ENCODE measurements at regions not wholly inside any gene's neighbourhood (a gene's known extent, or its start where the extent isn't known, plus 50 kb on each side); places are given as distances from the start of the nearest gene placed in this dataset.

DNA sequence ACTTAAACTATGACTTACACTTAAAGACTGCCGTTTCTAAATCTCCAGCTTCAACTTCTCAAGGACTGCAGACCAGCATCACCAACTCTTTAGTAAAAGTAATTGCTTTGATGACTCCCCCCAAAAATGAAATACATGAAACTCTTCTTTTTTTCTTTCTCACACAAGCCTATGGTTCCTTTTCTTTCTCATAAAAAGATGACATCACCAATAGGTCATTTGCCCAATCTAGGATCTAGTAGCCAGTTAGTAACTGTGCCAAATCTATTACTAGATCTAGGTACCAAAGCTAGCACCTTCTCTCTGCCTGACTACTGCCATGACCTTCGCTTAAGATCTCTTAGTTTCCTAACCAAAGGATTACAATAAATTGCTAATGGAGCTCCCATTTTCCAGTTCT, 1266.0 kb upstream of the ADGRL4 start:
- Histone ChIP-seq H3K4me3 (ENCODE audit: low read depth, low read length, poor library complexity, severe bottlenecking) (no peak overlapping the region), H3K36me3 (ENCODE audit: insufficient read depth, low read length, poor library complexity, severe bottlenecking) (no peaks in the 10 kb centered on the region), H3K4me1 (ENCODE audit: insufficient read depth, low read length, poor library complexity, severe bottlenecking) (no peaks in the 10 kb centered on the region), H3K27me3 (replicated peaks; ENCODE audit: insufficient read depth, low read depth, low read length, poor library complexity) (no peaks in the 10 kb centered on the region), H3K27ac (ENCODE audit: low read depth, low read length, poor library complexity, severe bottlenecking) (no peak overlapping the region), H3K9me3 (ENCODE audit: low read depth, low read length, poor library complexity, severe bottlenecking) (no peaks in the 10 kb centered on the region)
- intact Hi-C loops (cut with micrococcal nuclease; ENCODE audit: unreplicated experiment): no loop called here
- TF ChIP-seq, protein P1, sequence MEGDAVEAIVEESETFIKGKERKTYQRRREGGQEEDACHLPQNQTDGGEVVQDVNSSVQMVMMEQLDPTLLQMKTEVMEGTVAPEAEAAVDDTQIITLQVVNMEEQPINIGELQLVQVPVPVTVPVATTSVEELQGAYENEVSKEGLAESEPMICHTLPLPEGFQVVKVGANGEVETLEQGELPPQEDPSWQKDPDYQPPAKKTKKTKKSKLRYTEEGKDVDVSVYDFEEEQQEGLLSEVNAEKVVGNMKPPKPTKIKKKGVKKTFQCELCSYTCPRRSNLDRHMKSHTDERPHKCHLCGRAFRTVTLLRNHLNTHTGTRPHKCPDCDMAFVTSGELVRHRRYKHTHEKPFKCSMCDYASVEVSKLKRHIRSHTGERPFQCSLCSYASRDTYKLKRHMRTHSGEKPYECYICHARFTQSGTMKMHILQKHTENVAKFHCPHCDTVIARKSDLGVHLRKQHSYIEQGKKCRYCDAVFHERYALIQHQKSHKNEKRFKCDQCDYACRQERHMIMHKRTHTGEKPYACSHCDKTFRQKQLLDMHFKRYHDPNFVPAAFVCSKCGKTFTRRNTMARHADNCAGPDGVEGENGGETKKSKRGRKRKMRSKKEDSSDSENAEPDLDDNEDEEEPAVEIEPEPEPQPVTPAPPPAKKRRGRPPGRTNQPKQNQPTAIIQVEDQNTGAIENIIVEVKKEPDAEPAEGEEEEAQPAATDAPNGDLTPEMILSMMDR (conservative IDR thresholded peaks at IDR 0.05; ENCODE audit: low read depth, low read length): no peak
- TF ChIP-seq EZH2 (IDR thresholded peaks at IDR 0.05; ENCODE audit: borderline replicate concordance, low read depth, low read length, poor library complexity, severe bottlenecking): no peak
- no peak for DNase-seq (ENCODE audit: low spot score)
- no TSS peak for BruUV-seq (replicated peaks)
- ChIA-PET CTCF (no interaction called here), POLR2A (ENCODE audit: low non-redundant PET) (no interaction called here)

DNA sequence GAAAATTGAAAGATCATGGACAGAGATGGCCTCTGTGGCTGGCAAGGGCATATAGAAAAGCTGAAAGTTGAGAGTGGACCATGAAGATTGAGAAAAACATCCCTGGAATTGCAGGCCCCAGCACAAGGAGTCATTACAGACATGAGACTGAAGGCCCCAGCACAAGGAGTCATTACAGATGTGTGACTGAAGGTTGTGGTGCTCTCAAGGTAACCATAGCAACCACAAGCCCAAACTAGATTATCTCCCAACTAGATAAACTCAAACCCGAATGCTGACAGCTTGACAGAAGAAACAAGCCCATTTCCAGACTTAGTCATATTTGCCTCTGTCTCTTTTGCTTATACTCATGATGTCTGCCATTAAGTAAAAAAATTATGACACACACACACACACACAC, 1252.1 kb upstream of the ADGRL4 start:
- Histone ChIP-seq H3K4me1 (ENCODE audit: insufficient read depth, low read length, poor library complexity, severe bottlenecking) (no peaks in the 10 kb centered on the region), H3K27ac (ENCODE audit: low read depth, low read length, poor library complexity, severe bottlenecking) (no peak overlapping the region), H3K9me3 (ENCODE audit: low read depth, low read length, poor library complexity, severe bottlenecking) (no peaks in the 10 kb centered on the region), H3K4me3 (ENCODE audit: low read depth, low read length, poor library complexity, severe bottlenecking) (no peak overlapping the region), H3K36me3 (ENCODE audit: insufficient read depth, low read length, poor library complexity, severe bottlenecking) (no peaks in the 10 kb centered on the region), H3K27me3 (replicated peaks; ENCODE audit: insufficient read depth, low read depth, low read length, poor library complexity) (no peaks in the 10 kb centered on the region)
- TF ChIP-seq, protein P1 (conservative IDR thresholded peaks at IDR 0.05; ENCODE audit: low read depth, low read length): no peak
- no peak for TF ChIP-seq EZH2 (IDR thresholded peaks at IDR 0.05; ENCODE audit: borderline replicate concordance, low read depth, low read length, poor library complexity, severe bottlenecking)
- no TSS peak for BruUV-seq (replicated peaks)
- CTCF ChIA-PET: no interaction called here
- no peak for DNase-seq (ENCODE audit: low spot score)
- intact Hi-C loops (cut with micrococcal nuclease; ENCODE audit: unreplicated experiment): no loop called here
- POLR2A ChIA-PET (ENCODE audit: low non-redundant PET): no interaction called here

DNA sequence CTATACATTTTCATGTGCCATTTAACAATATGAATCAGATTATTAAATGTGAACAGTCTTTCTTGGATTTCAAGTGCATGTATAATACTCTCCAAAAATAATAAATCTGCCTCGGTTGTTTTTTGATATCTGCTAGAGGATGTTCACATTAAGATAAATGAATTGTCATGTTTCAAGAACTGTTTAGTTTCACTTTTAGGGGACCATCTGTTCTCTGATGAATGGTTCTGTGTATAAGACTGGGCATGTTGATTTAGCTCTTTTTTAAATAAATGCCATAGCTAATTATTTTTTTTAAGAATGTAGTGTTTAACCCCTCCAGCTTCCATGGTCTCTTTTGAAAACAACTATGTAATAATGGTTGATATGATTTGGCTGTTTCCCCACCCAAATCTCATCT, 1245.1 kb upstream of the ADGRL4 start:
- ChIA-PET CTCF (no interaction called here), POLR2A (ENCODE audit: low non-redundant PET) (no interaction called here)
- no peak overlapping the region for H3K4me3 ChIP-seq (ENCODE audit: low read depth, low read length, poor library complexity, severe bottlenecking)
- no peak overlapping the region for H3K27ac ChIP-seq (ENCODE audit: low read depth, low read length, poor library complexity, severe bottlenecking)
- no peaks in the 10 kb centered on the region for H3K9me3 ChIP-seq (ENCODE audit: low read depth, low read length, poor library complexity, severe bottlenecking)
- TF ChIP-seq, protein P1 (conservative IDR thresholded peaks at IDR 0.05; ENCODE audit: low read depth, low read length): no peak
- no peak for TF ChIP-seq EZH2 (IDR thresholded peaks at IDR 0.05; ENCODE audit: borderline replicate concordance, low read depth, low read length, poor library complexity, severe bottlenecking)
- intact Hi-C loops (cut with micrococcal nuclease; ENCODE audit: unreplicated experiment): no loop called here
- H3K27me3 ChIP-seq (replicated peaks; ENCODE audit: insufficient read depth, low read depth, low read length, poor library complexity): no peaks in the 10 kb centered on the region
- BruUV-seq (replicated peaks): no TSS peak
- H3K36me3 ChIP-seq (ENCODE audit: insufficient read depth, low read length, poor library complexity, severe bottlenecking): no peaks in the 10 kb centered on the region
- DNase-seq (ENCODE audit: low spot score): no peak
- H3K4me1 ChIP-seq (ENCODE audit: insufficient read depth, low read length, poor library complexity, severe bottlenecking): no peaks in the 10 kb centered on the region

All from A673 (cell line).